ENCODE measurements at regions not wholly inside any gene's neighbourhood (a gene's known extent, or its start where the extent isn't known, plus 50 kb on each side); places are given as distances from the start of the nearest gene placed in this dataset.

DNA sequence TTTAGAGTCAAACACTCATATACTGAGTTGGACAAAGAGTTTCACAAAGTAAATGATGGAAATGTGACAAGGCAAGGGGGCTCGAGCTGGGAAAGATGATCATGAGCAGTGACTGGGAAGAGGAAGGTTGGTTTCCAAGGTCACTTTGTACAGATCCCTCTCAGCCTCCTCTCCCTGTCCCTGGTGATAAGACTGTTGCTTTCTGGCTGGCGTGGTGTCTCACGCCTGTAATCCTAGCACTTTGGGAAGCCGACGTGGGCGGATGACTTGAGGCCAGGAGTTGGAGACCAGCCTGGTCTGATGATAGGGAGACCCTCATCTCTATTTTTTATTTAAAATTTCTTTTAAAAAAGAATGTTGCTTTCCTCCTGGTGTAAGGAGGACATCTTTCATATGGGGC is 65.4 kb upstream of the CALM2 start:
- DNase-seq = no peak
- Histone ChIP-seq H3K4me3 (ENCODE audit: low read depth, low read length) (no peak overlapping the region), H3K27me3 (no peaks in the 10 kb centered on the region), H3K4me1 (peaks cover 47% of the 10 kb centered on the region), H3K36me3 (no peaks in the 10 kb centered on the region), H3K9me3 (no peaks in the 10 kb centered on the region)
- TF ChIP-seq, protein P1, sequence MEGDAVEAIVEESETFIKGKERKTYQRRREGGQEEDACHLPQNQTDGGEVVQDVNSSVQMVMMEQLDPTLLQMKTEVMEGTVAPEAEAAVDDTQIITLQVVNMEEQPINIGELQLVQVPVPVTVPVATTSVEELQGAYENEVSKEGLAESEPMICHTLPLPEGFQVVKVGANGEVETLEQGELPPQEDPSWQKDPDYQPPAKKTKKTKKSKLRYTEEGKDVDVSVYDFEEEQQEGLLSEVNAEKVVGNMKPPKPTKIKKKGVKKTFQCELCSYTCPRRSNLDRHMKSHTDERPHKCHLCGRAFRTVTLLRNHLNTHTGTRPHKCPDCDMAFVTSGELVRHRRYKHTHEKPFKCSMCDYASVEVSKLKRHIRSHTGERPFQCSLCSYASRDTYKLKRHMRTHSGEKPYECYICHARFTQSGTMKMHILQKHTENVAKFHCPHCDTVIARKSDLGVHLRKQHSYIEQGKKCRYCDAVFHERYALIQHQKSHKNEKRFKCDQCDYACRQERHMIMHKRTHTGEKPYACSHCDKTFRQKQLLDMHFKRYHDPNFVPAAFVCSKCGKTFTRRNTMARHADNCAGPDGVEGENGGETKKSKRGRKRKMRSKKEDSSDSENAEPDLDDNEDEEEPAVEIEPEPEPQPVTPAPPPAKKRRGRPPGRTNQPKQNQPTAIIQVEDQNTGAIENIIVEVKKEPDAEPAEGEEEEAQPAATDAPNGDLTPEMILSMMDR (IDR thresholded peaks at IDR 0.05; ENCODE audit: low read depth, low read length) = no peak

- peaks cover 61% of the 10 kb centered on the region for H3K4me1 ChIP-seq
- no peaks in the 10 kb centered on the region for H3K27me3 ChIP-seq
- peak; percentile 83 for DNase-seq
Measured at GRCh38 chr2:47239119-47239969, 63.0 kb upstream of the CALM2 start.

GRCh38 chr2:47238638-47239037 is 62.3 kb upstream of the CALM2 start:
- Histone ChIP-seq H3K9me3 (no peaks in the 10 kb centered on the region), H3K36me3 (no peaks in the 10 kb centered on the region), H3K4me1 (peaks cover 61% of the 10 kb centered on the region), H3K27me3 (no peaks in the 10 kb centered on the region), H3K4me3 (ENCODE audit: low read depth, low read length) (peak overlapping the region; percentile 9)
- no peak for DNase-seq
- TF ChIP-seq, protein P1 (IDR thresholded peaks at IDR 0.05; ENCODE audit: low read depth, low read length) = no peak

More at GRCh38 chr2:47239119-47239969, 63.0 kb upstream of the CALM2 start:
- Histone ChIP-seq H3K9me3 (no peaks in the 10 kb centered on the region), H3K4me3 (ENCODE audit: low read depth, low read length) (peak overlapping the region; percentile 27), H3K36me3 (no peaks in the 10 kb centered on the region)
- TF ChIP-seq, protein P1 (IDR thresholded peaks at IDR 0.05; ENCODE audit: low read depth, low read length) = 0 out of 2 replicates have a peak, but pooled peaks have one; percentile 13

- Histone ChIP-seq H3K27me3 (no peaks in the 10 kb centered on the region), H3K36me3 (no peaks in the 10 kb centered on the region), H3K9me3 (no peaks in the 10 kb centered on the region), H3K4me3 (ENCODE audit: low read depth, low read length) (no peak overlapping the region), H3K4me1 (peaks cover 64% of the 10 kb centered on the region)
- TF ChIP-seq, protein P1 (IDR thresholded peaks at IDR 0.05; ENCODE audit: low read depth, low read length) = 0 out of 2 replicates have a peak, but pooled peaks have one; percentile 1
- peak; percentile 76 for DNase-seq
Measured at GRCh38 chr2:47237375-47238334, 61.3 kb upstream of the CALM2 start.

GRCh38 chr2:47236503-47237215 is 60.3 kb upstream of the CALM2 start:
- TF ChIP-seq, protein P1 (IDR thresholded peaks at IDR 0.05; ENCODE audit: low read depth, low read length) = no peak
- DNase-seq = no peak

More at GRCh38 chr2:47236503-47237215, 60.3 kb upstream of the CALM2 start:
- Histone ChIP-seq H3K36me3 (no peaks in the 10 kb centered on the region), H3K9me3 (no peaks in the 10 kb centered on the region), H3K4me1 (peaks cover 58% of the 10 kb centered on the region), H3K4me3 (ENCODE audit: low read depth, low read length) (no peak overlapping the region), H3K27me3 (no peaks in the 10 kb centered on the region)

Measured in BE2C (cell line).